OCI-LY7 (cell line): ENCODE measurements at regions not wholly inside any gene's neighbourhood (a gene's known extent, or its start where the extent isn't known, plus 50 kb on each side); places are given as distances from the start of the nearest gene placed in this dataset.

Source experiments
- BruUV-seq: library from RNA; stranded (reverse); fragments of 400-500 nt; replicated peaks from 2 replicates; lab custom pipeline; 2021; lab: Mats Ljungman, UMichigan
- CTCF ChIA-PET: fragments of 300-600 bp; sonication (Branson Sonifier 250); formaldehyde crosslinking; loops from one replicate; lab custom pipeline; 2022; ENCODE audit warnings: antibody characterized with exemption; ENCODE audit not compliant: unreplicated experiment; lab: Charles Lee
- POLR2A ChIA-PET: fragments of 300-600 bp; sonication (Branson Sonifier 250); formaldehyde crosslinking; loops from one replicate; lab custom pipeline; 2022; ENCODE audit warnings: antibody characterized with exemption; lab: Charles Lee
- DNase-seq: peaks from one replicate; pipeline ENCODE4 v3.0.0-alpha.2; 2015; ENCODE audit warnings: low spot score
- H2AFZ ChIP-seq: fragments of 200-600 bp; sonication (generic), shearing (Covaris generic); 2 replicates; pipeline ENCODE4 v1.6.1; 2014; ENCODE audit warnings: mild to moderate bottlenecking, antibody characterized with exemption, low read length, moderate library complexity
- H3K27ac ChIP-seq: fragments of 200-600 bp; sonication (generic); 2 replicates; pipeline ENCODE4 v1.5.1; 2014; ENCODE audit warnings: mixed run types, low read depth, mild to moderate bottlenecking, moderate library complexity, low read length, inconsistent platforms; ENCODE audit not compliant: poor library complexity, severe bottlenecking
- H3K36me3 ChIP-seq: fragments of 200-600 bp; sonication (generic); 2 replicates; pipeline ENCODE4 v1.6.1; 2014; ENCODE audit warnings: mild to moderate bottlenecking, antibody characterized with exemption, low read length, moderate library complexity, mixed read lengths; ENCODE audit not compliant: insufficient read depth
- H3K4me1 ChIP-seq: fragments of 200-600 bp; sonication (generic); 2 replicates; pipeline ENCODE4 v1.5.1; 2014; ENCODE audit warnings: mild to moderate bottlenecking, low read length; ENCODE audit not compliant: insufficient read depth, poor library complexity, severe bottlenecking
- H3K4me2 ChIP-seq: fragments of 200-600 bp; sonication (generic); 2 replicates; pipeline ENCODE4 v1.6.1; 2014; ENCODE audit warnings: mild to moderate bottlenecking, low read length
- H3K4me3 ChIP-seq: fragments of 200-600 bp; sonication (generic); 2 replicates; pipeline ENCODE4 v1.5.1; 2014; ENCODE audit warnings: mild to moderate bottlenecking, low read depth, low read length; ENCODE audit not compliant: poor library complexity, severe bottlenecking
- H3K79me2 ChIP-seq: fragments of 200-600 bp; sonication (generic); 2 replicates; pipeline ENCODE4 v1.6.1; 2016; ENCODE audit warnings: low read depth, mild to moderate bottlenecking, low read length, moderate library complexity, mixed read lengths; ENCODE audit not compliant: insufficient read depth
- H3K9me2 ChIP-seq: fragments of 200-600 bp; sonication (generic); 2 replicates; pipeline ENCODE4 v1.6.1; 2016; ENCODE audit warnings: mild to moderate bottlenecking, low read length, mixed read lengths; ENCODE audit not compliant: insufficient read depth
- H3K9me3 ChIP-seq: fragments of 200-600 bp; sonication (generic); 2 replicates; pipeline ENCODE4 v1.6.1; 2014; ENCODE audit warnings: mild to moderate bottlenecking, mixed run types, low read length, mixed read lengths
- H4K20me1 ChIP-seq: fragments of 200-600 bp; sonication (generic); 2 replicates; pipeline ENCODE4 v1.6.1; 2014; ENCODE audit warnings: mild to moderate bottlenecking, antibody characterized with exemption, low read length, moderate library complexity, mixed read lengths; ENCODE audit not compliant: insufficient read depth
- EZH2phosphoT487 ChIP-seq: fragments of 200-600 bp; sonication (generic); IDR thresholded peaks from 2 replicates; pipeline ENCODE4 v1.6.1; 2018; ENCODE audit warnings: low read depth, borderline replicate concordance, mild to moderate bottlenecking, mixed run types, antibody characterized with exemption, low read length, moderate library complexity, mixed read lengths
- intact Hi-C: fragments of 100-400 bp; cut with micrococcal nuclease; formaldehyde crosslinking; loops from one replicate; pipeline ENCODE4 v1.10.0; 2022; ENCODE audit not compliant: unreplicated experiment
- TF ChIP-seq, protein P1 (sequence below): fragments of 200-600 bp; sonication (generic); conservative IDR thresholded peaks from 2 replicates; pipeline ENCODE4 v1.5.1; 2014; ENCODE audit warnings: mild to moderate bottlenecking, antibody characterized with exemption, low read length, moderate library complexity, mixed read lengths

DNA sequence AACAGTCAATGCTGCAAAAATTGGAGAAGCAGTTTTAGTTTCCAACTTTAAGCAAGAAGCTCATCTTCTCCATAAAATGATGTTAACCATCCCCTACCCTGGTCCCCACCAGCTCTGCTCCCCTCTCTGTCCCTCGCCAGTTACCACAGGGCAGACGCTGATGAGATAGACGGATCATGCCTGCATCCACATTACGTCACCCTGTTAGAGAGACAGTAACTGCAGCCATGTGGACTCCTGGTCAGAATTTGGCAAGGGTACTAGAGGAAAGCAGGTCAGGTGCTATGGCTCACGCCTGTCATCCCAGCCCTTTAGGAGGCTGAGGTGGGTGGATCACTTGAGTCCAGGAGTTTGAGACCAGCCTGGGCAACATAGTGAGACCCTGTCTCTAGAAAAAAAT lies 81.9 kb upstream of the FZD8 start:
- H2AFZ ChIP-seq, result no peak overlapping the region
- no peak for TF ChIP-seq EZH2phosphoT487
- TF ChIP-seq, protein P1, sequence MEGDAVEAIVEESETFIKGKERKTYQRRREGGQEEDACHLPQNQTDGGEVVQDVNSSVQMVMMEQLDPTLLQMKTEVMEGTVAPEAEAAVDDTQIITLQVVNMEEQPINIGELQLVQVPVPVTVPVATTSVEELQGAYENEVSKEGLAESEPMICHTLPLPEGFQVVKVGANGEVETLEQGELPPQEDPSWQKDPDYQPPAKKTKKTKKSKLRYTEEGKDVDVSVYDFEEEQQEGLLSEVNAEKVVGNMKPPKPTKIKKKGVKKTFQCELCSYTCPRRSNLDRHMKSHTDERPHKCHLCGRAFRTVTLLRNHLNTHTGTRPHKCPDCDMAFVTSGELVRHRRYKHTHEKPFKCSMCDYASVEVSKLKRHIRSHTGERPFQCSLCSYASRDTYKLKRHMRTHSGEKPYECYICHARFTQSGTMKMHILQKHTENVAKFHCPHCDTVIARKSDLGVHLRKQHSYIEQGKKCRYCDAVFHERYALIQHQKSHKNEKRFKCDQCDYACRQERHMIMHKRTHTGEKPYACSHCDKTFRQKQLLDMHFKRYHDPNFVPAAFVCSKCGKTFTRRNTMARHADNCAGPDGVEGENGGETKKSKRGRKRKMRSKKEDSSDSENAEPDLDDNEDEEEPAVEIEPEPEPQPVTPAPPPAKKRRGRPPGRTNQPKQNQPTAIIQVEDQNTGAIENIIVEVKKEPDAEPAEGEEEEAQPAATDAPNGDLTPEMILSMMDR, result no peak
- DNase-seq, result no peak
- no peaks in the 10 kb centered on the region for H3K9me3 ChIP-seq
- H3K9me2 ChIP-seq, result no peaks in the 10 kb centered on the region
- H3K27ac ChIP-seq, result no peak overlapping the region
- BruUV-seq, result no TSS peak
- intact Hi-C loops, result no loop called here
- H3K4me2 ChIP-seq, result no peak overlapping the region
- H3K79me2 ChIP-seq, result no peaks in the 10 kb centered on the region
- ChIA-PET POLR2A (interaction anchor here (0.6 kb wide), 1 partner anchor 1073 kb away, joined by 4 read pairs; no protein-coding TSS in a partner anchor), CTCF (no interaction called here)
- no peaks in the 10 kb centered on the region for H3K4me1 ChIP-seq
- H3K4me3 ChIP-seq, result no peak overlapping the region
- no peaks in the 10 kb centered on the region for H4K20me1 ChIP-seq
- no peaks in the 10 kb centered on the region for H3K36me3 ChIP-seq

DNA sequence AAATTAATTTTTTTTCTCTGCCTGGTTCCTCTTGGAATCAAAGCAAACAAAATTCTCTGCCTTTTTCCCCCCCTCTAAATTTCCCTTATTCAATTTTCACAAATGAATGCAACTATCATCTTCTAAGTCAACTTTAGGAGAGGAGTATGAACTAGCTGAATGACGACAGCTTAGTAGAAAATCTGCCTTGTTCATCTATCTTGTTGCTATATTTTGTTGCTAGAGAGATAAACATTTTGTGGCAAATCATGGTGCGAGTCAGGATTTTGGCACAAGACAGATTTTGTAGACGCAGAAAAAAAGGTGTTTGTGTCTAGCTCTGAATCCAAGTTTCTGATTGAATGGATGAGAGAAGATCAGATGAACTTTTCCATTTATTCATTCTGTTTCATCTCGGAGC lies 81.0 kb upstream of the FZD8 start:
- Histone ChIP-seq H4K20me1 (no peaks in the 10 kb centered on the region), H3K9me2 (no peaks in the 10 kb centered on the region), H3K4me3 (no peak overlapping the region), H3K79me2 (no peaks in the 10 kb centered on the region), H3K36me3 (no peaks in the 10 kb centered on the region), H3K27ac (no peak overlapping the region), H3K4me1 (no peaks in the 10 kb centered on the region), H3K4me2 (no peak overlapping the region), H2AFZ (no peak overlapping the region), H3K9me3 (no peaks in the 10 kb centered on the region)
- BruUV-seq, result no TSS peak
- POLR2A ChIA-PET, result no interaction called here
- TF ChIP-seq, protein P1, result no peak
- TF ChIP-seq EZH2phosphoT487, result no peak
- DNase-seq, result no peak
- intact Hi-C loops, result no loop called here
- CTCF ChIA-PET, result no interaction called here

DNA sequence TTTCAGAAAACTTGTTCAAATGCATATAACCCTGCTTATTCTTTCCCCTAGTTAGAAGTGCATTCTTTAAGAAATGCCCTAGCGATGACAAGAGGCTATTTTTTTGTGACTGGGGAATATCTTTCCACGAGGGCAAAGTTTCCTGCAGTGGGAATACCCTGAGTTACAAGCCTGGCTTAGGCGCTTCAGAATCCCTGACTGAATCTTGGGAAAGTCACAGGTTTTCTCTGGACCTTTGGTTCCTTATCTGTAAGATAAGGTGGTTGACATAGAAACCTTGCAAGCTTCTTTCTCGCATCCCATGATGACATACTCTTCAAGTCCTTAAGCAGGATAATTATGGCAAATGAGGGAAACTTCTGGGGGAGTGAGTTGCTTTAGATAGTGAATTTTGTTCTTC lies 80.5 kb upstream of the FZD8 start:
- no TSS peak for BruUV-seq
- POLR2A ChIA-PET, result interaction anchor here (0.7 kb wide), 1 partner anchor 757 kb away, joined by 3 read pairs; no protein-coding TSS in a partner anchor
- H3K9me2 ChIP-seq, result no peaks in the 10 kb centered on the region
- no peaks in the 10 kb centered on the region for H4K20me1 ChIP-seq
- intact Hi-C loops, result no loop called here
- no peak for DNase-seq
- CTCF ChIA-PET, result no interaction called here
- H3K27ac ChIP-seq, result no peak overlapping the region
- no peaks in the 10 kb centered on the region for H3K9me3 ChIP-seq
- H2AFZ ChIP-seq, result no peak overlapping the region
- no peak overlapping the region for H3K4me2 ChIP-seq
- no peaks in the 10 kb centered on the region for H3K4me1 ChIP-seq
- H3K4me3 ChIP-seq, result no peak overlapping the region
- no peaks in the 10 kb centered on the region for H3K36me3 ChIP-seq
- no peak for TF ChIP-seq EZH2phosphoT487
- TF ChIP-seq, protein P1, result no peak
- no peaks in the 10 kb centered on the region for H3K79me2 ChIP-seq
